GM12878 (cell line): ENCODE measurements at regions not wholly inside any gene's neighbourhood (a gene's known extent, or its start where the extent isn't known, plus 50 kb on each side); places are given as distances from the start of the nearest gene placed in this dataset.

Experiments used
- CEBPB ChIP-seq, 2 experiments: fragments of 150-350 bp in 1 of 2; IDR thresholded peaks; 2 replicates each; pipeline ENCODE4 v1.6.1; 2012 to 2014; ENCODE audit warnings: low read depth in 2 of 2, low read length in 2 of 2, borderline replicate concordance in 1 of 2, inconsistent platforms in 1 of 2
- CTCF ChIP-seq, 3 experiments: IDR thresholded peaks in 2 of 3; conservative IDR thresholded peaks in 1 of 3; 2 replicates each; pipeline ENCODE4 v1.5.1; 2011; ENCODE audit warnings: low read depth in 3 of 3, low read length in 3 of 3, mild to moderate bottlenecking in 3 of 3, control low read depth in 2 of 3, moderate library complexity in 2 of 3, inconsistent platforms in 1 of 3, mixed read lengths in 1 of 3; ENCODE audit not compliant: control insufficient read depth in 2 of 3, insufficient read depth in 1 of 3; ENCODE audit errors: extremely low read depth in 1 of 3
- EGR1 ChIP-seq, 2 experiments: IDR thresholded peaks; 1 replicate in 1 of 2; 2 replicates in 1 of 2; pipeline ENCODE4 v1.6.1; 2011 to 2012; ENCODE audit warnings: low read depth in 2 of 2, low read length in 2 of 2, borderline replicate concordance in 1 of 2, mild to moderate bottlenecking in 1 of 2, moderate library complexity in 1 of 2
- ESRRA ChIP-seq: IDR thresholded peaks from 2 replicates; pipeline ENCODE4 v1.6.1; 2012; ENCODE audit warnings: mild to moderate bottlenecking, low read length, improper control_type of control experiment
- FOS ChIP-seq: IDR thresholded peaks from 3 replicates; pipeline ENCODE4 v1.6.1; 2011; ENCODE audit warnings: borderline replicate concordance; ENCODE audit not compliant: insufficient read length; ENCODE audit errors: extremely low read depth
- MYB ChIP-seq: fragments of 150-350 bp; IDR thresholded peaks from 2 replicates; pipeline ENCODE4 v1.6.1; 2014; ENCODE audit warnings: mild to moderate bottlenecking, low read depth, low read length, borderline replicate concordance
- NKRF ChIP-seq: fragments of 450-650 bp; conservative IDR thresholded peaks from 2 replicates; pipeline ENCODE4 v1.6.1; 2017; ENCODE audit warnings: mild to moderate bottlenecking, moderate library complexity
- POLR2A ChIP-seq: IDR thresholded peaks from 2 replicates; pipeline ENCODE4 v1.6.1; 2011; ENCODE audit warnings: low read depth, mild to moderate bottlenecking, low read length
- PRDM15 ChIP-seq: fragments of 450-650 bp; formaldehyde crosslinking; IDR thresholded peaks from 2 replicates; pipeline ENCODE4 v1.4.0; 2020; ENCODE audit warnings: mild to moderate bottlenecking, moderate library complexity
- USF2 ChIP-seq: IDR thresholded peaks from 2 replicates; pipeline ENCODE4 v1.6.1; 2011; ENCODE audit warnings: low read depth, low read length, improper control_type of control experiment, borderline replicate concordance
- ZNF274 ChIP-seq: IDR thresholded peaks from one replicate; pipeline ENCODE4 v1.8.0; 2011; ENCODE audit not compliant: insufficient read length, insufficient read depth

GRCh38 chr14:32017587-32017986, 59.5 kb upstream of the ARHGAP5 start:
- TF ChIP-seq CTCF (IDR thresholded peaks at IDR 0.05 in 2 of 3, conservative IDR thresholded peaks at IDR 0.05 in 1 of 3; ENCODE audit: control insufficient read depth in 2 of 3, extremely low read depth in 1 of 3, insufficient read depth in 1 of 3, low read depth in 3 of 3, low read length in 3 of 3) (no peak), ZNF274 (no peak), ESRRA (no peak), MYB (no peak), PRDM15 (no peak), CEBPB (IDR thresholded peaks at IDR 0.05; ENCODE audit: borderline replicate concordance in 1 of 2, low read depth in 2 of 2, low read length in 2 of 2) (no peak), POLR2A (no peak), EGR1 (IDR thresholded peaks at IDR 0.05; ENCODE audit: borderline replicate concordance in 1 of 2, low read depth in 2 of 2, low read length in 2 of 2) (no peak), FOS (no peak), NKRF (no peak), USF2 (no peak)
